Activated T-cell treated with anti-CD3 and anti-CD28 coated beads, Interleukin-2, amount 50 U/mL, for 24 hours (primary cell): ENCODE measurements at regions not wholly inside any gene's neighbourhood (a gene's known extent, or its start where the extent isn't known, plus 50 kb on each side); places are given as distances from the start of the nearest gene placed in this dataset.

ENCODE experiments used
- DNase-seq: peaks from one replicate; pipeline ENCODE4 v3.0.0-alpha.2; 2020
- H3K27ac Mint-ChIP-seq: 2 replicates; pipeline ENCODE4 v1.8.0; 2020; ENCODE audit warnings: mild to moderate bottlenecking, mixed read lengths
- H3K27me3 Mint-ChIP-seq: 2 replicates; pipeline ENCODE4 v1.8.0; 2020; ENCODE audit warnings: mixed read lengths
- H3K36me3 Mint-ChIP-seq: 2 replicates; pipeline ENCODE4 v1.8.0; 2020; ENCODE audit warnings: low read depth, mixed read lengths
- H3K4me1 Mint-ChIP-seq: 2 replicates; pipeline ENCODE4 v1.8.0; 2020; ENCODE audit warnings: low read depth, mixed read lengths
- H3K4me3 Mint-ChIP-seq: 2 replicates; pipeline ENCODE4 v1.8.0; 2020; ENCODE audit warnings: mild to moderate bottlenecking, moderate library complexity, mixed read lengths
- H3K9me3 Mint-ChIP-seq: 2 replicates; pipeline ENCODE4 v1.8.0; 2020; ENCODE audit warnings: mixed read lengths

DNA sequence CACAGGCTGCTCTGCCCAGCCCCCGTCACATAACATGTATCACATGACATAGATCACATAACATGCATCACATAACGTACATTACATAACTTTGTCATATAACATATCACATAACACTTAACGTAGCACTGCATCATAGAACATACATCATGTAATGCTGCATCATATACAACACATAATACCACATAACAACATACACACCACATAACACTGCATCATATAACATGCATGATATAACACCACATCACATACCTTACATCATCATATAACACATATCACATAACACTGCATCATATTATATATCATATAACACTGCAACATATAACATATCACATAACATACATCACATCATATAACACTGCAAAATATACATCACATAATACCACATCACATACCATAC, 83.8 kb downstream of the AXIN2 start:
- Mint-ChIP-seq H3K27ac (no peak overlapping the region), H3K4me1 (no peaks in the 10 kb centered on the region), H3K9me3 (no peaks in the 10 kb centered on the region), H3K27me3 (no peaks in the 10 kb centered on the region), H3K4me3 (no peak overlapping the region), H3K36me3 (no peaks in the 10 kb centered on the region)
- DNase-seq, result no peak

DNA sequence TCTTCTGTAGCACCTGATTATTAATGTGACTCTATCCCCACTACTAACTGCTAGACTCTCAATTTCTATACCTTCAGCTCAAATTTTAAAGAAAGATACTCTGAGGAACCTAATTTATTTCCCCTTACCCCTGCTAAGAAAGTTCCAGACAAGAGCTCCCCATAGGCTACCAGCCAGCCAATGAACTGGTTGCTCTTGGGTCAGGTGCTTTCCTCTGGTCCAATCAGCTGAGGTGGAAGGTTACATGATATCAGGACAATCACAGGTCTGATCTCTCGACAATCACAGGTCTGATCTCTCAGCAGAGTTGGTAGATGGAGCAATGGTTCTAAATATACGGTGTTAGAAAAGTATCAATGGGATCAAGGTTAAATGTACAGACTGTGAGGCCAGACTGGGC, 86.8 kb downstream of the AXIN2 start:
- Mint-ChIP-seq H3K4me1 (no peaks in the 10 kb centered on the region), H3K9me3 (no peaks in the 10 kb centered on the region), H3K27ac (no peak overlapping the region), H3K27me3 (peaks cover 3% of the 10 kb centered on the region), H3K36me3 (no peaks in the 10 kb centered on the region), H3K4me3 (no peak overlapping the region)
- no peak for DNase-seq

GRCh38 chr17:65473985-65474384, 87.5 kb downstream of the AXIN2 start:
- Mint-ChIP-seq H3K4me3 (no peak overlapping the region), H3K9me3 (no peaks in the 10 kb centered on the region), H3K27ac (no peak overlapping the region), H3K4me1 (no peaks in the 10 kb centered on the region), H3K36me3 (no peaks in the 10 kb centered on the region), H3K27me3 (peaks cover 3% of the 10 kb centered on the region)
- no peak for DNase-seq

DNA sequence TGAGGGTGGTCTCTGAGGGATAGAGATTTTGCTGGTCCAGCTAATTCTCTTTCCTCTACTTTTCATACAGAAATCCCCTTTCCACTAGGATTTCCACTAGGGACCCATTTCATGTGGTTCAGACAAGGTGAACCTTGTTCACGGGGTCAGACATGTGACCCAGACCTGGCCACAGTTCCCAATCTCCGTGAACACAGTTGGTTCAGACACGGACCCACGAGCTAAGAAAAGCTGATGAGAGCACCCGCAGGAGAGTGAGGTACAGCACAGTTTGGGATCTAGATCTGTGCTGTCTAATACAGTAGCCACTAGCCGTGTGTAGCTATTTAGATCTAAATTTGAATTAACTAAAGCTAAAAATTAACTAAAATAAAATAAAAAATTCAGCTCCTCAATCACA, 88.1 kb downstream of the AXIN2 start:
- no peaks in the 10 kb centered on the region for H3K4me1 Mint-ChIP-seq
- no peaks in the 10 kb centered on the region for H3K36me3 Mint-ChIP-seq
- no peak overlapping the region for H3K27ac Mint-ChIP-seq

DNA sequence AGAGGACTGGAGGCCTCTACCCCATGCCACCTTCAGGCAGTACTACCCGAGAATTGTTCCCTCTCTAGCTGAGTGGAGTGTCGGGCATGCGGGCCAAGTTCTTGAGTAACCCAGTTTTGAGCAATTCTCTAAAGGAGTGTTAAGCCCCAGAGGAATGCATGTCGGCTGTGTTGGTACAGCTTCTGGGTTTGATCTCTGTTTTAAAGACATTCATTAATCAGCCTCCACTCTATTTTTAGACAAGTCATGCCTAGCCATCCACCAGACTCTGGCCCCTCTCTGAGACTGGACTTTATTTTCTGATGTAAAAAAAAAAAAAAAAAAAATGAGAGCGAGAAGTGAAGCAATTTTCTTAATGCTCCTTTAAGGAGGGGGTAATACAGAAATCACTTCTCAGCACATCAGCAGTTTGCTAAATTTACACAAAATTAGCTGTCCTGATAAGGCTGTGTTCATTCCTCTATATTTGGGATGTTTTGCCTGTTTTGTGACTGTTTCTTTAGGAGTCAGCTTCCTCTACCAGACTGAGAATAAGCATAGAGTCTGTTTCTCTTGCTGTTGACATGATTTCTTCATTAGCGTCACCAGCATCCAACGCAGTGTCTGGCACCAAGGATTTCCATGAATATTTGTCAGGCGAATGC, 88.7 kb downstream of the AXIN2 start:
- H3K36me3 Mint-ChIP-seq, result no peaks in the 10 kb centered on the region
- H3K4me1 Mint-ChIP-seq, result no peaks in the 10 kb centered on the region
- H3K27ac Mint-ChIP-seq, result no peak overlapping the region
- H3K27me3 Mint-ChIP-seq, result peaks cover 3% of the 10 kb centered on the region
- DNase-seq, result no peak
- no peak overlapping the region for H3K4me3 Mint-ChIP-seq
- no peaks in the 10 kb centered on the region for H3K9me3 Mint-ChIP-seq

More for the DNA sequence above, 88.1 kb downstream of the AXIN2 start:
- Mint-ChIP-seq H3K4me3 (no peak overlapping the region), H3K27me3 (peaks cover 3% of the 10 kb centered on the region), H3K9me3 (no peaks in the 10 kb centered on the region)
- DNase-seq, result no peak

DNA sequence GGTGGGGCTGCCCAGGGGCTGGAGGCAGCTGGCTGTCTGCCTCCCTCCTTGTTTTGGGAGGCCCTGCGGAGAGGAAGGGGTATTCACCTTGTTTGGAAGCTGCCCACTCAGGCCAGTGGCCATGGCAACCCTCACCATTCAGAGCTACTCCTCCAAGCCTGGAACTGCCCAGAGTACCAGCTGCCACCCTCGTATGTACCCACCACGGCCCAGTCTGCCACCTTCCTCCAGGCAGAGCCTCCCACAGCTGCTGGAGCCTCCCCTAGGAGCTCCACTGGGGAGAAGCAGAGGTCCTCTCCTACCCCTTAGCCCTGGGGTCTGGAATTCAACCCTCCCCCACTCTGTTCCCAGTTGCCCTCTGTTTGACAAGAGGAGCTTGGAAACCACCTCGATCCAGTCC, 90.7 kb downstream of the AXIN2 start:
- Mint-ChIP-seq H3K4me1 (peaks cover 2% of the 10 kb centered on the region), H3K27ac (no peak overlapping the region), H3K4me3 (no peak overlapping the region), H3K27me3 (peaks cover 3% of the 10 kb centered on the region), H3K9me3 (no peaks in the 10 kb centered on the region), H3K36me3 (no peaks in the 10 kb centered on the region)
- no peak for DNase-seq

DNA sequence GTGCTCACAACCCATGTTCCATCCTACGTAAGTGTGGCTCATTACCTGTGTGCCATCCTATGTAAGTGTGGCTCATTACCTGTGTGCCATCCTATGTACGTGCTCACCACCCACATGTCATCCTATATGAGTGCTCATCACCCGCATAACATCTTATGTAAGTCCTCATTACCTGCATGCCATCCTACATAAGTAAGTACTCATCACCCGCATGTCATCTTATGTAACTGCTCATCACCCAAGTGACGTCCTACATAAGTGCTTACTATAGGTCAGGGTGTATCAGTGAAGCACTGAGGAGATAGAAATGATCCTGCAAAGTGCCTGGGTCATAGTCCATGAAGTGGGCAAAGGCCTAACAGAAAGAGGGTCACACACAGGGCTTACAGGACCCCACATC, 93.1 kb downstream of the AXIN2 start:
- Mint-ChIP-seq H3K27me3 (peaks cover 3% of the 10 kb centered on the region), H3K36me3 (no peaks in the 10 kb centered on the region), H3K27ac (no peak overlapping the region), H3K4me3 (no peak overlapping the region), H3K4me1 (peaks cover 2% of the 10 kb centered on the region), H3K9me3 (no peaks in the 10 kb centered on the region)
- DNase-seq, result no peak

DNA sequence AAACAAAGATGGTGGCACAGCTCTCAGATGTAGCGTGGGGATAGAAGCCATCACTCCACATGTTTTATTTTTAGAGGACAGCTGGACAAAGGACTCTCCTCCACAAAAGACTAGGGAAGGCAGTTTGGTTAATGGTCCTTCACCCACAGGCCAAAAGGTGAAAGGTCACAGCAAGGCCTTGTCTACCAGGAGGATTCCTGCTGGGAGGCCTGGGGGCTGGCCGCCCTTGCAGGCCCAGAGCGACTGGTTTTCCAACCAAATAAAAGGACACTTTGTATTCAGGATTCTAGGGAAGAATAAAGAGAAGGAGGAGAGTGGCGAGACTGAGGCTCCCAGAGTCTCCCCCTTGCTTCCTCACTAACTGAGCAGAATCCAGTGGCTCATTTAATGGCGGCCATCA, 94.3 kb downstream of the AXIN2 start:
- H3K4me3 Mint-ChIP-seq, result no peak overlapping the region
- H3K9me3 Mint-ChIP-seq, result no peaks in the 10 kb centered on the region
- no peak for DNase-seq
- H3K4me1 Mint-ChIP-seq, result peaks cover 2% of the 10 kb centered on the region
- H3K36me3 Mint-ChIP-seq, result no peaks in the 10 kb centered on the region
- peaks cover 3% of the 10 kb centered on the region for H3K27me3 Mint-ChIP-seq
- H3K27ac Mint-ChIP-seq, result no peak overlapping the region

- Mint-ChIP-seq H3K4me1 (peaks cover 2% of the 10 kb centered on the region), H3K36me3 (no peaks in the 10 kb centered on the region), H3K27ac (no peak overlapping the region), H3K9me3 (no peaks in the 10 kb centered on the region), H3K4me3 (no peak overlapping the region), H3K27me3 (peaks cover 3% of the 10 kb centered on the region)
- DNase-seq, result no peak
Measured at GRCh38 chr17:65466547-65466946, 94.9 kb downstream of the AXIN2 start.

- Mint-ChIP-seq H3K27ac (no peak overlapping the region), H3K4me1 (peaks cover 3% of the 10 kb centered on the region), H3K36me3 (no peaks in the 10 kb centered on the region), H3K27me3 (no peaks in the 10 kb centered on the region), H3K9me3 (no peaks in the 10 kb centered on the region), H3K4me3 (no peak overlapping the region)
- no peak for DNase-seq
Measured at GRCh38 chr17:65463242-65463641, 98.2 kb downstream of the AXIN2 start.

- no peak overlapping the region for H3K27ac Mint-ChIP-seq
- peaks cover 8% of the 10 kb centered on the region for H3K4me1 Mint-ChIP-seq
- no peaks in the 10 kb centered on the region for H3K27me3 Mint-ChIP-seq
- H3K36me3 Mint-ChIP-seq, result no peaks in the 10 kb centered on the region
- no peaks in the 10 kb centered on the region for H3K9me3 Mint-ChIP-seq
- DNase-seq, result no peak
- H3K4me3 Mint-ChIP-seq, result no peak overlapping the region
Measured at GRCh38 chr17:65459677-65460347, 101.6 kb downstream of the AXIN2 start.

DNA sequence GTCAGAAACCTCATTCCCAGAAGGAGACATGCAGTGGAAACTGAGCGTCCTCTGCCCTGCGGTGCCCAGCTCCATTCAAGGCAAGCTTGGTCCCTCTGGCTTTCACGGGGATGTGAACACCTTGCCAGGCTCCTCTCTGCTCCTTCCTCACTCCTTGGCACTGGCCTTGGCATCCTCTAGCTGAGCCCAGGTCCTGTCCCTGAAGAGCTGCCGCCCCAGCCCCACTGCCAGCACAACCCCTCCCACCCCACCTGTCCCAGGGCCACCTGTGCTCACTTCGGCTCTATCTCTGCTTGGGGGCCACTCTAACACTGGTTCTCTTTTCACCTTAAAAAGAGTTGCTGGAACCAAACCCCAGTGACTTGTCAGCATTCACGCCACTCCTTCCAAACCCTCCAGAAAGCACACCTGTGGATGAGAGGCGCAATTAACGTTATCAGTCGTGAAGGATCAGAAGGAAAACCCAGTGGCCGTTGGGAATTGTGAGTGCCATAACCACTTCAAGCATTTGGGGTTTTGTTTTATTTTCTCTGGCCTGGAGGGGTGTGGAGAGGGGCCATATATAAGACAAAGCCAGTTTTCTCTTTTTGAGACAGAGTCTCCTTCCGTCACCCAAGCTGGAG, 103.7 kb downstream of the AXIN2 start:
- no peak for DNase-seq
- no peak overlapping the region for H3K27ac Mint-ChIP-seq
- H3K9me3 Mint-ChIP-seq, result no peaks in the 10 kb centered on the region
- no peaks in the 10 kb centered on the region for H3K27me3 Mint-ChIP-seq
- no peaks in the 10 kb centered on the region for H3K36me3 Mint-ChIP-seq
- H3K4me1 Mint-ChIP-seq, result peaks cover 8% of the 10 kb centered on the region
- H3K4me3 Mint-ChIP-seq, result no peak overlapping the region

- H3K9me3 Mint-ChIP-seq, result no peaks in the 10 kb centered on the region
- no peak overlapping the region for H3K4me3 Mint-ChIP-seq
Measured at GRCh38 chr17:65457183-65457582, 104.3 kb downstream of the AXIN2 start.

GRCh38 chr17:65456368-65457151, 104.9 kb downstream of the AXIN2 start:
- no peaks in the 10 kb centered on the region for H3K36me3 Mint-ChIP-seq
- no peak overlapping the region for H3K27ac Mint-ChIP-seq
- no peaks in the 10 kb centered on the region for H3K9me3 Mint-ChIP-seq
- H3K4me1 Mint-ChIP-seq, result peaks cover 8% of the 10 kb centered on the region
- H3K27me3 Mint-ChIP-seq, result no peaks in the 10 kb centered on the region
- DNase-seq, result no peak
- H3K4me3 Mint-ChIP-seq, result no peak overlapping the region

More at GRCh38 chr17:65457183-65457582, 104.3 kb downstream of the AXIN2 start:
- Mint-ChIP-seq H3K36me3 (no peaks in the 10 kb centered on the region), H3K4me1 (peaks cover 8% of the 10 kb centered on the region), H3K27ac (no peak overlapping the region), H3K27me3 (no peaks in the 10 kb centered on the region)
- no peak for DNase-seq

GRCh38 chr17:65455972-65456343, 105.5 kb downstream of the AXIN2 start:
- no peaks in the 10 kb centered on the region for H3K9me3 Mint-ChIP-seq
- H3K4me1 Mint-ChIP-seq, result peaks cover 8% of the 10 kb centered on the region
- H3K27me3 Mint-ChIP-seq, result no peaks in the 10 kb centered on the region
- H3K4me3 Mint-ChIP-seq, result no peak overlapping the region
- H3K36me3 Mint-ChIP-seq, result no peaks in the 10 kb centered on the region
- H3K27ac Mint-ChIP-seq, result no peak overlapping the region
- DNase-seq, result no peak
